GM12878 (cell line): ENCODE measurements at regions not wholly inside any gene's neighbourhood (a gene's known extent, or its start where the extent isn't known, plus 50 kb on each side); places are given as distances from the start of the nearest gene placed in this dataset.

Experiments
- ATAC-seq: fragments of 200-7000 bp; cut with Tn5 transposase; 3 replicates; pipeline ENCODE4 v1.9.1; 2020; ENCODE audit warnings: mild to moderate bottlenecking, moderate library complexity
- BruUV-seq: library from RNA; stranded (reverse); fragments of 400-500 nt; replicated peaks from 2 replicates; lab custom pipeline; 2021; lab: Mats Ljungman, UMichigan
- CTCF ChIA-PET: fragments of 300-600 bp; sonication (Branson Sonifier 250); formaldehyde crosslinking; extraction: SDS; loops from one replicate; lab custom pipeline; 2021; ENCODE audit warnings: inconsistent platforms; lab: Yijun Ruan, JAX
- POLR2A ChIA-PET: fragments of 350-600 bp; formaldehyde crosslinking; extraction: SDS; loops from one replicate; lab custom pipeline; 2021; ENCODE audit warnings: inconsistent platforms; lab: Charles Lee
- RAD21 ChIA-PET: fragments of 300-600 bp; sonication (Branson Sonifier 250); formaldehyde crosslinking; loops from one replicate; lab custom pipeline; 2023; ENCODE audit warnings: antibody characterized with exemption; ENCODE audit not compliant: unreplicated experiment; lab: Charles Lee
- SMC1A ChIA-PET: fragments of 300-600 bp; sonication (Branson Sonifier 250); formaldehyde crosslinking; loops from one replicate; lab custom pipeline; 2023; ENCODE audit not compliant: unreplicated experiment, uncharacterized antibody; lab: Charles Lee
- DNase-seq: peaks from one replicate; pipeline ENCODE4 v3.0.0-alpha.2; 2011; ENCODE audit warnings: low read depth, low spot score
- FAIRE-seq: peaks from 3 replicates; lab custom pipeline; 2011; peaks lifted over from hg19 to GRCh38; lab: Jason Lieb, UNC
- H2AFZ ChIP-seq: 2 replicates; pipeline ENCODE4 v1.6.0; 2011; ENCODE audit warnings: low read depth, low read length, control low read depth; ENCODE audit not compliant: control insufficient read depth
- H3K27ac ChIP-seq: 2 replicates; pipeline ENCODE4 v1.5.1; 2011; ENCODE audit warnings: control low read depth; ENCODE audit not compliant: control insufficient read depth, insufficient read depth
- H3K27me3 ChIP-seq, 2 experiments: replicated peaks in 1 of 2; 2 replicates each; pipeline versions ENCODE4 v1.6.0 to v1.6.1; 2011; ENCODE audit warnings: low read length in 1 of 2; ENCODE audit not compliant: control insufficient read depth in 2 of 2, insufficient read depth in 2 of 2
- H3K36me3 ChIP-seq, 2 experiments: 2 replicates each; pipeline ENCODE4 v1.5.1; 2011; ENCODE audit warnings: low read length in 1 of 2; ENCODE audit not compliant: control insufficient read depth in 2 of 2, insufficient read depth in 2 of 2
- H3K4me1 ChIP-seq: 2 replicates; pipeline ENCODE4 v1.6.1; 2011; ENCODE audit warnings: mild to moderate bottlenecking, low read length, moderate library complexity, mixed read lengths; ENCODE audit not compliant: control insufficient read depth, insufficient read depth
- H3K4me2 ChIP-seq: 2 replicates; pipeline ENCODE4 v1.6.0; 2011; ENCODE audit warnings: control low read depth; ENCODE audit not compliant: control insufficient read depth, insufficient read depth
- H3K4me3 ChIP-seq: fragments of 200-600 bp; sonication (generic); 2 replicates; pipeline ENCODE4 v1.5.1; 2016
- H3K79me2 ChIP-seq: 2 replicates; pipeline ENCODE4 v1.6.0; 2011; ENCODE audit warnings: low read length; ENCODE audit not compliant: control insufficient read depth, insufficient read depth
- H3K9ac ChIP-seq: 2 replicates; pipeline ENCODE4 v1.8.0; 2011; ENCODE audit warnings: low read length, control low read depth, mixed read lengths; ENCODE audit not compliant: control insufficient read depth, insufficient read depth
- H3K9me3 ChIP-seq: replicated peaks from 3 replicates; pipeline ENCODE4 v1.5.1; 2011; ENCODE audit warnings: mild to moderate bottlenecking, low read length; ENCODE audit not compliant: control insufficient read depth, insufficient read depth
- H4K20me1 ChIP-seq: 2 replicates; pipeline ENCODE4 v1.6.0; 2011; ENCODE audit not compliant: control insufficient read depth, insufficient read depth
- CBFB ChIP-seq: IDR thresholded peaks from 2 replicates; pipeline ENCODE4 v1.6.1; 2016; ENCODE audit warnings: antibody characterized with exemption, low read depth
- EED ChIP-seq: sonication (generic); IDR thresholded peaks from 2 replicates; pipeline ENCODE4 v1.6.1; 2016; ENCODE audit warnings: antibody characterized with exemption, low read depth
- WGBS: methylation state at CpG from one replicate; pipeline ENCODE4 v1.1.6; 2016; ENCODE audit warnings: low lambda C conversion rate; ENCODE audit not compliant: insufficient replicate concordance, insufficient coverage; ENCODE audit errors: missing lambda C conversion rate; 5-methylcytosine and 5-hydroxymethylcytosine counted together
- in situ Hi-C: fragments of 300-500 bp; cut with MboI; formaldehyde crosslinking; loops from 9 replicates; pipeline ENCODE4 v1.14.3; 2018; ENCODE audit warnings: mixed read lengths
- intact Hi-C: fragments of 100-400 bp; cut with micrococcal nuclease; formaldehyde crosslinking; loops from one replicate; pipeline ENCODE4 v1.14.2; 2022; ENCODE audit not compliant: unreplicated experiment
- TF ChIP-seq, protein P1 (sequence below): fragments of 450-650 bp; conservative IDR thresholded peaks from 2 replicates; pipeline ENCODE4 v1.6.1; 2017; ENCODE audit warnings: mild to moderate bottlenecking, moderate library complexity
- TF ChIP-seq, protein P2 (sequence below): IDR thresholded peaks from 2 replicates; pipeline ENCODE4 v1.6.1; 2011; ENCODE audit warnings: borderline replicate concordance, low read depth, mild to moderate bottlenecking, moderate library complexity, mixed read lengths, low read length; ENCODE audit not compliant: insufficient read depth; ENCODE audit errors: extremely low read length
- TF ChIP-seq, protein P3 (sequence below): fragments of 450-650 bp; formaldehyde crosslinking; IDR thresholded peaks from 2 replicates; pipeline ENCODE4 v1.4.0; 2022; ENCODE audit warnings: mild to moderate bottlenecking, moderate library complexity

DNA sequence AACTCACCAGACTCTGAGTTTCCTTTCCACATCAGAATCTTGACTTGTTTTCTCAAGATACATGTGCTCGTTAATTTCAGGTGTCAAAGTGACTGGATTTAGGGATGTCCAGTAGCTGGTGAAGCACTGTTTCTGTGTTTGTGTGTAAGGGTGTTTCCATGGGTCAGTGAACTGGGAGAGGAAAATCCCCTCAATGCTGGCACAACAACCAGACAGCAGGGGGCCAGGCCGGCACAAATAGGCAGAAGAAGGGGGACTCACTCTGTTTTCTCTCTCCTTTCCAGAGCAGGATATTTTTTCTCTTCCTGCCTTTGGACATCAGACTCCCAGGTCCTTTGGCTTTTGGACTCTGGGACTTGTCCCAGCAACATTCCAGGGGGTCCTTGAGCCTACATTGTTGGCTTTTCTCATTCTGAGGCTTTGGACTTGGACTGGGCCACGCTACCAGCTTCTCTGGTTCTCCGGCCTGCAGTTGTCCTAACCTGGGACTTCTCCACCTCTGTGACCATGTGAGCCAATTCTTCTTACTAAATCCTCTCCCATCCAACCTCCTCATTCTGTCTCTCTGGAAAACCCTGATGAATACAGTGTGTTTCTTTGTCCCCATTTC is 144.0 kb downstream of the CAAP1 start:
- Histone ChIP-seq H3K4me3 (no peak overlapping the region), H4K20me1 (no peaks in the 10 kb centered on the region), H3K4me1 (peaks cover 21% of the 10 kb centered on the region), H3K9ac (no peak overlapping the region), H3K79me2 (no peaks in the 10 kb centered on the region), H2AFZ (no peak overlapping the region), H3K36me3 (no peaks in the 10 kb centered on the region), H3K27me3 (no peaks in the 10 kb centered on the region), H3K9me3 (peaks cover 9% of the 10 kb centered on the region), H3K27ac (no peak overlapping the region), H3K4me2 (no peak overlapping the region)
- CTCF ChIA-PET = interaction anchor here (2.6 to 4.7 kb wide), 2 partner anchors 108 to 227 kb away, joined by 6 to 41 read pairs; no protein-coding TSS in a partner anchor
- TF ChIP-seq CBFB = no peak
- no peak for TF ChIP-seq EED
- TF ChIP-seq, protein P1, sequence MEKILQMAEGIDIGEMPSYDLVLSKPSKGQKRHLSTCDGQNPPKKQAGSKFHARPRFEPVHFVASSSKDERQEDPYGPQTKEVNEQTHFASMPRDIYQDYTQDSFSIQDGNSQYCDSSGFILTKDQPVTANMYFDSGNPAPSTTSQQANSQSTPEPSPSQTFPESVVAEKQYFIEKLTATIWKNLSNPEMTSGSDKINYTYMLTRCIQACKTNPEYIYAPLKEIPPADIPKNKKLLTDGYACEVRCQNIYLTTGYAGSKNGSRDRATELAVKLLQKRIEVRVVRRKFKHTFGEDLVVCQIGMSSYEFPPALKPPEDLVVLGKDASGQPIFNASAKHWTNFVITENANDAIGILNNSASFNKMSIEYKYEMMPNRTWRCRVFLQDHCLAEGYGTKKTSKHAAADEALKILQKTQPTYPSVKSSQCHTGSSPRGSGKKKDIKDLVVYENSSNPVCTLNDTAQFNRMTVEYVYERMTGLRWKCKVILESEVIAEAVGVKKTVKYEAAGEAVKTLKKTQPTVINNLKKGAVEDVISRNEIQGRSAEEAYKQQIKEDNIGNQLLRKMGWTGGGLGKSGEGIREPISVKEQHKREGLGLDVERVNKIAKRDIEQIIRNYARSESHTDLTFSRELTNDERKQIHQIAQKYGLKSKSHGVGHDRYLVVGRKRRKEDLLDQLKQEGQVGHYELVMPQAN = no peak
- TF ChIP-seq, protein P2, sequence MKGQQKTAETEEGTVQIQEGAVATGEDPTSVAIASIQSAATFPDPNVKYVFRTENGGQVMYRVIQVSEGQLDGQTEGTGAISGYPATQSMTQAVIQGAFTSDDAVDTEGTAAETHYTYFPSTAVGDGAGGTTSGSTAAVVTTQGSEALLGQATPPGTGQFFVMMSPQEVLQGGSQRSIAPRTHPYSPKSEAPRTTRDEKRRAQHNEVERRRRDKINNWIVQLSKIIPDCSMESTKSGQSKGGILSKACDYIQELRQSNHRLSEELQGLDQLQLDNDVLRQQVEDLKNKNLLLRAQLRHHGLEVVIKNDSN = no peak
- TF ChIP-seq, protein P3, sequence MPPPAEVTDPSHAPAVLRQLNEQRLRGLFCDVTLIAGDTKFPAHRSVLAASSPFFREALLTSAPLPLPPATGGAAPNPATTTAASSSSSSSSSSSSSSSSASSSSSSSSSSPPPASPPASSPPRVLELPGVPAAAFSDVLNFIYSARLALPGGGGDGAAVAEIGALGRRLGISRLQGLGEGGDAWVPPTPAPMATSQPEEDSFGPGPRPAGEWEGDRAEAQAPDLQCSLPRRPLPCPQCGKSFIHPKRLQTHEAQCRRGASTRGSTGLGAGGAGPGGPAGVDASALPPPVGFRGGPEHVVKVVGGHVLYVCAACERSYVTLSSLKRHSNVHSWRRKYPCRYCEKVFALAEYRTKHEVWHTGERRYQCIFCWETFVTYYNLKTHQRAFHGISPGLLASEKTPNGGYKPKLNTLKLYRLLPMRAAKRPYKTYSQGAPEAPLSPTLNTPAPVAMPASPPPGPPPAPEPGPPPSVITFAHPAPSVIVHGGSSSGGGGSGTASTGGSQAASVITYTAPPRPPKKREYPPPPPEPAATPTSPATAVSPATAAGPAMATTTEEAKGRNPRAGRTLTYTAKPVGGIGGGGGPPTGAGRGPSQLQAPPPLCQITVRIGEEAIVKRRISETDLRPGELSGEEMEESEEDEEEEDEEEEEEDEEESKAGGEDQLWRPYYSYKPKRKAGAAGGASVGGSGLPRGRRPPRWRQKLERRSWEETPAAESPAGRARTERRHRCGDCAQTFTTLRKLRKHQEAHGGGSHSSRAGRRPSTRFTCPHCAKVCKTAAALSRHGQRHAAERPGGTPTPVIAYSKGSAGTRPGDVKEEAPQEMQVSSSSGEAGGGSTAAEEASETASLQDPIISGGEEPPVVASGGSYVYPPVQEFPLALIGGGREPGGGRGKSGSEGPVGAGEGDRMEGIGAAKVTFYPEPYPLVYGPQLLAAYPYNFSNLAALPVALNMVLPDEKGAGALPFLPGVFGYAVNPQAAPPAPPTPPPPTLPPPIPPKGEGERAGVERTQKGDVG (CRISPR knock-in tag) = no peak
- no peak for FAIRE-seq
- in situ Hi-C loops = loop anchor here (5.0 to 10.0 kb wide), 2 partner anchors 104 to 526 kb away; no protein-coding TSS in a partner anchor
- no peak for ATAC-seq
- RAD21 ChIA-PET = interaction anchor here (2.6 kb wide), 1 partner anchor 108 kb away, joined by 27 read pairs; no protein-coding TSS in a partner anchor
- POLR2A ChIA-PET = no interaction called here
- no TSS peak for BruUV-seq
- intact Hi-C loops = loop anchor here (10.0 kb wide), 2 partner anchors 196 to 226 kb away; partner anchors contain the start of gene PLAA
- SMC1A ChIA-PET = interaction anchor here (3.0 kb wide), 1 partner anchor 109 kb away, joined by 13 read pairs; no protein-coding TSS in a partner anchor
- no peak for DNase-seq
- 98% methylated on average over 4 of the region's 4 CpGs for WGBS
